H9 (cell line): ENCODE measurements at regions not wholly inside any gene's neighbourhood (a gene's known extent, or its start where the extent isn't known, plus 50 kb on each side); places are given as distances from the start of the nearest gene placed in this dataset.

Source experiments
- DNase-seq: peaks from one replicate; pipeline ENCODE4 v3.0.0-alpha.2; 2017
- H2AFZ ChIP-seq: one replicate; pipeline ENCODE4 v1.6.1; 2013; ENCODE audit warnings: mild to moderate bottlenecking, low read length, control low read depth, moderate library complexity
- H2AK5ac ChIP-seq: 2 replicates; pipeline ENCODE4 v1.6.1; 2013; ENCODE audit warnings: low read length, control low read depth, mixed read lengths; ENCODE audit not compliant: insufficient read length
- H2BK120ac ChIP-seq: one replicate; pipeline ENCODE4 v1.6.1; 2013; ENCODE audit warnings: low read depth, mild to moderate bottlenecking, low read length, control low read depth, inconsistent platforms; ENCODE audit not compliant: poor library complexity, severe bottlenecking
- H2BK12ac ChIP-seq: 2 replicates; pipeline ENCODE4 v1.6.1; 2013; ENCODE audit warnings: low read length, control low read depth, mixed read lengths, low read depth; ENCODE audit not compliant: insufficient read length
- H2BK15ac ChIP-seq: 2 replicates; pipeline ENCODE4 v1.6.1; 2013; ENCODE audit warnings: low read depth, low read length, control low read depth
- H2BK20ac ChIP-seq: one replicate; pipeline ENCODE4 v1.6.1; 2013; ENCODE audit warnings: low read depth, mild to moderate bottlenecking, low read length, control low read depth, inconsistent platforms; ENCODE audit not compliant: poor library complexity, severe bottlenecking
- H2BK5ac ChIP-seq: 2 replicates; pipeline ENCODE4 v1.6.1; 2013; ENCODE audit warnings: low read length, control low read depth, mixed read lengths; ENCODE audit not compliant: insufficient read length
- H3K14ac ChIP-seq: 2 replicates; pipeline ENCODE4 v1.6.1; 2013; ENCODE audit warnings: low read length, control low read depth; ENCODE audit not compliant: insufficient read depth
- H3K18ac ChIP-seq: 2 replicates; pipeline ENCODE4 v1.6.1; 2013; ENCODE audit warnings: low read depth, mild to moderate bottlenecking, mixed read lengths, low read length, control low read depth; ENCODE audit not compliant: insufficient read length
- H3K23ac ChIP-seq: 2 replicates; pipeline ENCODE4 v1.6.1; 2013; ENCODE audit warnings: low read length, control low read depth, mixed read lengths, low read depth; ENCODE audit not compliant: insufficient read length
- H3K23me2 ChIP-seq: 2 replicates; pipeline ENCODE4 v1.6.1; 2013; ENCODE audit warnings: low read depth, mild to moderate bottlenecking, mixed read lengths, low read length, control low read depth; ENCODE audit not compliant: insufficient read length, poor library complexity, severe bottlenecking
- H3K27ac ChIP-seq: 2 replicates; pipeline ENCODE4 v1.5.1; 2013; ENCODE audit warnings: low read length, control low read depth, mixed read lengths, low read depth; ENCODE audit not compliant: insufficient read length
- H3K27me3 ChIP-seq: 2 replicates; pipeline ENCODE4 v1.6.1; 2013; ENCODE audit warnings: low read length, control low read depth, inconsistent platforms; ENCODE audit not compliant: insufficient read depth
- H3K4ac ChIP-seq: 2 replicates; pipeline ENCODE4 v1.6.1; 2013; ENCODE audit warnings: low read depth, mild to moderate bottlenecking, control low read depth, inconsistent platforms, low read length, moderate library complexity
- H3K4me1 ChIP-seq: 2 replicates; pipeline ENCODE4 v1.6.1; 2013; ENCODE audit warnings: low read length, control low read depth, inconsistent platforms; ENCODE audit not compliant: insufficient read depth
- H3K4me2 ChIP-seq: 2 replicates; pipeline ENCODE4 v1.6.1; 2013; ENCODE audit warnings: low read length, control low read depth, mixed read lengths; ENCODE audit not compliant: insufficient read length, insufficient read depth
- H3K56ac ChIP-seq: 2 replicates; pipeline ENCODE4 v1.6.1; 2013; ENCODE audit warnings: low read depth, mild to moderate bottlenecking, mixed read lengths, low read length, control low read depth; ENCODE audit not compliant: insufficient read length
- H3K79me1 ChIP-seq: 2 replicates; pipeline ENCODE4 v1.6.1; 2013; ENCODE audit warnings: low read depth, mild to moderate bottlenecking, moderate library complexity, low read length, control low read depth, inconsistent platforms; ENCODE audit not compliant: insufficient read depth, poor library complexity, severe bottlenecking
- H3K79me2 ChIP-seq: 2 replicates; pipeline ENCODE4 v1.6.1; 2013; ENCODE audit warnings: low read length, control low read depth, inconsistent platforms; ENCODE audit not compliant: insufficient read depth
- H3K9ac ChIP-seq: 2 replicates; pipeline ENCODE4 v1.6.1; 2013; ENCODE audit warnings: low read length, control low read depth, mixed read lengths; ENCODE audit not compliant: insufficient read length; ENCODE audit errors: extremely low read depth
- H3K9me3 ChIP-seq: one replicate; pipeline ENCODE4 v1.6.1; 2013; ENCODE audit warnings: low read depth, low read length, inconsistent platforms; ENCODE audit not compliant: control insufficient read depth
- H3T11ph ChIP-seq: one replicate; pipeline ENCODE4 v1.6.1; 2013; ENCODE audit warnings: mild to moderate bottlenecking, low read length, control low read depth, inconsistent platforms
- H4K20me1 ChIP-seq: one replicate; pipeline ENCODE4 v1.6.1; 2013; ENCODE audit not compliant: control insufficient read depth, insufficient read length, insufficient read depth
- H4K5ac ChIP-seq: 2 replicates; pipeline ENCODE4 v1.6.1; 2013; ENCODE audit warnings: low read depth, mild to moderate bottlenecking, mixed read lengths, low read length, control low read depth; ENCODE audit not compliant: insufficient read length
- H4K8ac ChIP-seq: replicated peaks from 2 replicates; pipeline ENCODE4 v1.6.1; 2013; ENCODE audit warnings: low read length, control low read depth, mixed read lengths, low read depth; ENCODE audit not compliant: insufficient read length
- H4K91ac ChIP-seq: 2 replicates; pipeline ENCODE4 v1.6.1; 2013; ENCODE audit warnings: low read depth, mild to moderate bottlenecking, moderate library complexity, mixed read lengths, low read length, control low read depth; ENCODE audit not compliant: insufficient read length
- H3K27ac Mint-ChIP-seq, 3 experiments: 2 replicates in 2 of 3; 3 replicates in 1 of 3; pipeline ENCODE4 v1.8.0; 2020 to 2021; ENCODE audit warnings: mixed read lengths in 3 of 3, mild to moderate bottlenecking in 1 of 3, moderate library complexity in 1 of 3
- H3K27me3 Mint-ChIP-seq: 2 replicates; pipeline ENCODE4 v1.8.0; 2021; ENCODE audit warnings: low read depth, mild to moderate bottlenecking, moderate library complexity, mixed read lengths
- H3K36me3 Mint-ChIP-seq, 3 experiments: 2 replicates in 2 of 3; 3 replicates in 1 of 3; pipeline ENCODE4 v1.8.0; 2020 to 2021; ENCODE audit warnings: low read depth in 3 of 3, mixed read lengths in 3 of 3; ENCODE audit not compliant: insufficient read depth in 1 of 3
- H3K4me1 Mint-ChIP-seq, 2 experiments: 2 replicates each; pipeline ENCODE4 v1.8.0; 2020; ENCODE audit warnings: mixed read lengths in 2 of 2
- H3K4me3 Mint-ChIP-seq, 2 experiments: 2 replicates in 1 of 2; 3 replicates in 1 of 2; pipeline ENCODE4 v1.8.0; 2020 to 2021; ENCODE audit warnings: mild to moderate bottlenecking in 2 of 2, mixed read lengths in 2 of 2, moderate library complexity in 1 of 2
- H3K9me3 Mint-ChIP-seq, 2 experiments: 2 replicates in 1 of 2; 3 replicates in 1 of 2; pipeline ENCODE4 v1.8.0; 2020; ENCODE audit warnings: mild to moderate bottlenecking in 2 of 2, mixed read lengths in 2 of 2, moderate library complexity in 1 of 2
- whole genome bisulfite sequencing: extraction: QIAGEN DNeasy Blood & Tissue Kit; methylation state at CpG from one replicate; pipeline ENCODE4 v1.1.7; 2013; ENCODE audit warnings: missing lambda C conversion rate, low lambda C conversion rate, mixed read lengths; ENCODE audit not compliant: insufficient read length; ENCODE audit errors: extremely low coverage; 5-methylcytosine and 5-hydroxymethylcytosine counted together
- TF ChIP-seq, protein P1 (sequence below): fragments of 200-600 bp; sonication (generic); conservative IDR thresholded peaks from 3 replicates; pipeline ENCODE4 v1.8.0; 2021; ENCODE audit warnings: antibody characterized with exemption, mild to moderate bottlenecking

DNA sequence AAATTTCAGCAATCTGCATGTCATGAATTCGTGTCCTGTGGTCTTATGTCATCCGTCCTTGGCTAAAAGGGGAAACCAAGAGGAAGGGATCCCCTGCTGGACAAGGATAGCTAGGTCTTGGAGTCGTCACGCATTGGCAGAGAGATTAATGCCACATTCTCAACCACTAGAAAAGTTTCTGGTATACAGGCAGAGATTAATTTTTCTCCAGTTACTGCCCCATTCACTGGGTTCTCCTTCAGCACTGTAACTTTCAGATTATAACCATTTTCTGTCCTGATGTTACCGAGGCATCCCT is 1060.6 kb upstream of the AUTS2 start:
- Histone ChIP-seq H2BK5ac (no peak overlapping the region), H3K4me1 (peaks cover 4% of the 10 kb centered on the region; the same call in 1 of the 2 replicates), H3K27ac (no peak overlapping the region), H3K79me2 (no peaks in the 10 kb centered on the region), H3K27me3 (no peaks in the 10 kb centered on the region), H2BK120ac (no peak overlapping the region), H3K23me2 (no peaks in the 10 kb centered on the region), H3K56ac (no peak overlapping the region), H2BK15ac (no peak overlapping the region), H3K4me2 (no peak overlapping the region), H3T11ph (no peak overlapping the region), H2BK12ac (no peak overlapping the region), H4K5ac (no peak overlapping the region), H4K8ac (no peak overlapping the region), H3K23ac (no peak overlapping the region), H3K14ac (no peak overlapping the region), H4K91ac (no peak overlapping the region), H3K18ac (no peak overlapping the region), H3K4ac (no peak overlapping the region), H2AK5ac (no peak overlapping the region), H3K9me3 (no peaks in the 10 kb centered on the region), H4K20me1 (no peaks in the 10 kb centered on the region), H2BK20ac (no peak overlapping the region), H2AFZ (no peak overlapping the region), H3K9ac (no peak overlapping the region), H3K79me1 (no peaks in the 10 kb centered on the region)
- Mint-ChIP-seq H3K4me3 (no peak overlapping the region), H3K36me3 (peaks cover 0 to 10% (median 4%) of the 10 kb centered on the region in 3 experiments; a peak in 3 of 7 replicates), H3K9me3 (peaks cover 8 to 9% of the 10 kb centered on the region in 2 experiments), H3K27me3 (no peaks in the 10 kb centered on the region; the same call in none of the 2 replicates), H3K27ac (no peak overlapping the region), H3K4me1 (peaks cover 8 to 11% of the 10 kb centered on the region in 2 experiments)
- TF ChIP-seq, protein P1, sequence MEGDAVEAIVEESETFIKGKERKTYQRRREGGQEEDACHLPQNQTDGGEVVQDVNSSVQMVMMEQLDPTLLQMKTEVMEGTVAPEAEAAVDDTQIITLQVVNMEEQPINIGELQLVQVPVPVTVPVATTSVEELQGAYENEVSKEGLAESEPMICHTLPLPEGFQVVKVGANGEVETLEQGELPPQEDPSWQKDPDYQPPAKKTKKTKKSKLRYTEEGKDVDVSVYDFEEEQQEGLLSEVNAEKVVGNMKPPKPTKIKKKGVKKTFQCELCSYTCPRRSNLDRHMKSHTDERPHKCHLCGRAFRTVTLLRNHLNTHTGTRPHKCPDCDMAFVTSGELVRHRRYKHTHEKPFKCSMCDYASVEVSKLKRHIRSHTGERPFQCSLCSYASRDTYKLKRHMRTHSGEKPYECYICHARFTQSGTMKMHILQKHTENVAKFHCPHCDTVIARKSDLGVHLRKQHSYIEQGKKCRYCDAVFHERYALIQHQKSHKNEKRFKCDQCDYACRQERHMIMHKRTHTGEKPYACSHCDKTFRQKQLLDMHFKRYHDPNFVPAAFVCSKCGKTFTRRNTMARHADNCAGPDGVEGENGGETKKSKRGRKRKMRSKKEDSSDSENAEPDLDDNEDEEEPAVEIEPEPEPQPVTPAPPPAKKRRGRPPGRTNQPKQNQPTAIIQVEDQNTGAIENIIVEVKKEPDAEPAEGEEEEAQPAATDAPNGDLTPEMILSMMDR, result peak; percentile 39; the same call in 2 of the 3 replicates
- no peak for DNase-seq
- no CpG with 5 or more reads among the region's 5 CpGs for WGBS
